MCF 10A (cell line): ENCODE measurements at regions not wholly inside any gene's neighbourhood (a gene's known extent, or its start where the extent isn't known, plus 50 kb on each side); places are given as distances from the start of the nearest gene placed in this dataset.

Experiments
- BruUV-seq: library from RNA; stranded (reverse); fragments of 400-500 nt; replicated peaks from 2 replicates; lab custom pipeline; 2021; lab: Mats Ljungman, UMichigan
- CTCF ChIA-PET: fragments of 300-600 bp; sonication (Branson Sonifier 250); formaldehyde crosslinking; extraction: SDS; loops from one replicate; lab custom pipeline; 2021; ENCODE audit warnings: antibody characterized with exemption, inconsistent platforms; lab: Yijun Ruan, JAX
- POLR2A ChIA-PET: fragments of 300-600, 350-650 bp; sonication (Branson Sonifier 250); formaldehyde crosslinking; extraction: SDS; loops from one replicate; lab custom pipeline; 2020; ENCODE audit warnings: antibody characterized with exemption, inconsistent platforms; lab: Yijun Ruan, JAX
- DNase-seq: peaks from one replicate; pipeline ENCODE4 v3.0.0-alpha.2; 2018; ENCODE audit not compliant: unreplicated experiment
- H3K27ac Mint-ChIP-seq: one replicate; pipeline ENCODE4 v1.8.0; 2022; ENCODE audit warnings: mild to moderate bottlenecking, low read depth, mixed read lengths; ENCODE audit not compliant: unreplicated experiment
- H3K27me3 Mint-ChIP-seq: one replicate; pipeline ENCODE4 v1.8.0; 2022; ENCODE audit warnings: mixed read lengths; ENCODE audit not compliant: insufficient read depth, unreplicated experiment
- H3K36me3 Mint-ChIP-seq: one replicate; pipeline ENCODE4 v1.8.0; 2022; ENCODE audit warnings: mild to moderate bottlenecking, moderate library complexity, mixed read lengths; ENCODE audit not compliant: insufficient read depth, unreplicated experiment
- H3K4me1 Mint-ChIP-seq: one replicate; pipeline ENCODE4 v1.8.0; 2022; ENCODE audit warnings: mixed read lengths; ENCODE audit not compliant: insufficient read depth, unreplicated experiment
- H3K4me3 Mint-ChIP-seq: one replicate; pipeline ENCODE4 v1.8.0; 2022; ENCODE audit warnings: mild to moderate bottlenecking, moderate library complexity, mixed read lengths; ENCODE audit not compliant: unreplicated experiment
- H3K9me3 Mint-ChIP-seq: one replicate; pipeline ENCODE4 v1.8.0; 2022; ENCODE audit warnings: mixed read lengths; ENCODE audit not compliant: unreplicated experiment
- intact Hi-C: fragments of 100-400 bp; cut with micrococcal nuclease; formaldehyde crosslinking; loops from 2 replicates; pipeline ENCODE4 v1.14.1; 2022
- TF ChIP-seq, protein P1 (sequence below): fragments of 200-600 bp; IDR thresholded peaks from one replicate; pipeline ENCODE4 v1.8.0; 2022; ENCODE audit warnings: antibody characterized with exemption, mild to moderate bottlenecking; ENCODE audit not compliant: unreplicated experiment

DNA sequence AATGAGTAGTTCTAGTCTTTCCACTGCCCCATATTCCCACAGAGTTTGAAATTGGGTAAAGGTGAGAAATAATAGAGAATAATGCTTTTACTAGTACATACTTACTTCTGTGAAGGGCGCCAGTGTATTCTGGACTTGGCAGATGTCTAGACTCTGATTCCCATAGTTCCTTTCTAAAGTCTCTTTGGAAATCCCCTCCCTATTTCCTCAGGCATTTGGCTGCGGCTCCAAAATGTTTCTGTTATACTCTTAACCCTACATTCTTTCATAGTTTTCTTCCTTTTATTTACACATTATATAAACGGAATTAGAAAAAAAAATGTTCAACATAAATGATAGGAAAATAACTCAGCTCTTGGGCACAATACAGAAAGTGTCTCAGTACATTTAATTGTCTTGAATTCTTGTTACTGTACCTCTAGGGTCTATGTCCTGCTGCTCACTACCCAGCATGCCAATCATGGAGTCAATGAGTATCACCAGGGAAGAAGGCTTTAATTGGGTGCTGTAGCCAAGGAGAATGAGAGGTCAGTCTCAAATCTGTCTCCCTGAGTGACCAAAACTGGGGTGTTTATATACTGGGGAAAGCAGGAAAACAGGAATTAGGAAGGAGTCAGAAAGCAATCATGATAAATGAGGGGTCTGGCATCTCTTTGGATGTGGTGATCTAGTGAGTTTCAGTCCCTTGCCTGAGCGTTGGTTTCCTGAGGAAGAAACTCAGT is 147.8 kb upstream of the MMADHC start:
- POLR2A ChIA-PET = interaction anchor here (0.8 kb wide), 1 partner anchor 87 kb away, joined by 3 read pairs; no protein-coding TSS in a partner anchor
- DNase-seq = no peak
- BruUV-seq = no TSS peak
- Mint-ChIP-seq H3K36me3 (no peaks in the 10 kb centered on the region), H3K27ac (no peak overlapping the region), H3K4me3 (no peak overlapping the region), H3K9me3 (no peaks in the 10 kb centered on the region), H3K4me1 (peaks cover 35% of the 10 kb centered on the region), H3K27me3 (no peaks in the 10 kb centered on the region)
- CTCF ChIA-PET = interaction anchor here (0.7 to 0.9 kb wide), 2 partner anchors 10 to 1286 kb away, joined by 3 to 4 read pairs; no protein-coding TSS in a partner anchor
- TF ChIP-seq, protein P1, sequence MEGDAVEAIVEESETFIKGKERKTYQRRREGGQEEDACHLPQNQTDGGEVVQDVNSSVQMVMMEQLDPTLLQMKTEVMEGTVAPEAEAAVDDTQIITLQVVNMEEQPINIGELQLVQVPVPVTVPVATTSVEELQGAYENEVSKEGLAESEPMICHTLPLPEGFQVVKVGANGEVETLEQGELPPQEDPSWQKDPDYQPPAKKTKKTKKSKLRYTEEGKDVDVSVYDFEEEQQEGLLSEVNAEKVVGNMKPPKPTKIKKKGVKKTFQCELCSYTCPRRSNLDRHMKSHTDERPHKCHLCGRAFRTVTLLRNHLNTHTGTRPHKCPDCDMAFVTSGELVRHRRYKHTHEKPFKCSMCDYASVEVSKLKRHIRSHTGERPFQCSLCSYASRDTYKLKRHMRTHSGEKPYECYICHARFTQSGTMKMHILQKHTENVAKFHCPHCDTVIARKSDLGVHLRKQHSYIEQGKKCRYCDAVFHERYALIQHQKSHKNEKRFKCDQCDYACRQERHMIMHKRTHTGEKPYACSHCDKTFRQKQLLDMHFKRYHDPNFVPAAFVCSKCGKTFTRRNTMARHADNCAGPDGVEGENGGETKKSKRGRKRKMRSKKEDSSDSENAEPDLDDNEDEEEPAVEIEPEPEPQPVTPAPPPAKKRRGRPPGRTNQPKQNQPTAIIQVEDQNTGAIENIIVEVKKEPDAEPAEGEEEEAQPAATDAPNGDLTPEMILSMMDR = no peak
- intact Hi-C loops = loop anchor here (10.0 kb wide), 1 partner anchor 879 kb away; no protein-coding TSS in a partner anchor

DNA sequence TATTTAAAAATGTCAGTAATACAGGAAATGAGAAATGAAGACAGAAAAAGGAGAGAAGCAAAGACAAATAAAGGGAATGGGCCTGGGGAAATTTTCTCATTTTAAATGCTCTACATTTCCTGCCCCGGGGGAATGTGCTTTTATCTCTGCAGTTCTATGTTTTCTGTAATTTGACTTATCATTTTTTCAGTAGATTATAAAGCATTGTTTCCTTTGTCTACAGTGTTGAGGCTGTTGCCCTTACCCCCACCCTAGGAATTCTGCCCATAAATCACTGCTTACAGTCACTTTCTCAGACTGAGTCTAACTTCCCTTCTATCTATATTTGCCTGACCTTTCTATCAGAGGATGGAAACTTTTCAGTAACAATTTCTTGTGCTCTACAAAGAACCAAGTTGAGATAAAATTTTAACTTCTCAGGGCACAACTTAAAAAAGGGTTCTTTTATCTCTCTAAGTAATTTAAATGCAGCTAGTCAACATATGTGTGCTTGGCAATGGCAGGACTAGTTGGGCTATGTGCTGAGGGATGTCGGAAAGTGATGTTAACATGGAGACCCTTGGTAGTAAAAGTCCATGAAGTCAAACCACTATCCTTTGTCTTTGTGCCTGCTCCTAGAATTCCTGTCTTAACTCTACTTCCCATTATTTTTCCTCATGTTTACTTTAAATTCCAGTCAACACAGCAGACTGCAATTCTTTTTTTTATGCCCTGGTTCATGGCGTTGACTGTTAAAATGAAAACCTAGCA is 146.5 kb upstream of the MMADHC start:
- BruUV-seq = no TSS peak
- no peak overlapping the region for H3K4me3 Mint-ChIP-seq
- ChIA-PET CTCF (interaction anchor here (0.8 kb wide), 1 partner anchor 1262 kb away, joined by 6 read pairs; no protein-coding TSS in a partner anchor), POLR2A (interaction anchor here (0.6 kb wide), 1 partner anchor 24 kb away, joined by 3 read pairs; no protein-coding TSS in a partner anchor)
- no peaks in the 10 kb centered on the region for H3K27me3 Mint-ChIP-seq
- intact Hi-C loops = loop anchor here (10.0 kb wide), 1 partner anchor 881 kb away; no protein-coding TSS in a partner anchor
- peaks cover 32% of the 10 kb centered on the region for H3K4me1 Mint-ChIP-seq
- TF ChIP-seq, protein P1 = no peak
- peak; percentile 33 for DNase-seq
- H3K9me3 Mint-ChIP-seq = no peaks in the 10 kb centered on the region
- H3K36me3 Mint-ChIP-seq = no peaks in the 10 kb centered on the region
- peak overlapping the region; percentile 40 for H3K27ac Mint-ChIP-seq

- H3K9me3 Mint-ChIP-seq = no peaks in the 10 kb centered on the region
- intact Hi-C loops = loop anchor here (10.0 kb wide), 1 partner anchor 882 kb away; no protein-coding TSS in a partner anchor
- no peak overlapping the region for H3K4me3 Mint-ChIP-seq
- peaks cover 26% of the 10 kb centered on the region for H3K4me1 Mint-ChIP-seq
- DNase-seq = no peak
- ChIA-PET CTCF (no interaction called here), POLR2A (interaction anchor here (0.7 kb wide), 1 partner anchor 747 kb away, joined by 3 read pairs; no protein-coding TSS in a partner anchor)
- no peaks in the 10 kb centered on the region for H3K36me3 Mint-ChIP-seq
- TF ChIP-seq, protein P1 = no peak
- H3K27me3 Mint-ChIP-seq = no peaks in the 10 kb centered on the region
- H3K27ac Mint-ChIP-seq = peak overlapping the region; percentile 93
- no TSS peak for BruUV-seq
Measured at GRCh38 chr2:149732730-149733290, 145.2 kb upstream of the MMADHC start.
